ENCODE measurements at regions not wholly inside any gene's neighbourhood (a gene's known extent, or its start where the extent isn't known, plus 50 kb on each side); places are given as distances from the start of the nearest gene placed in this dataset.

GRCh38 chr3:16108424-16108823 is 66.1 kb upstream of the GALNT15 start:
- no peaks in the 10 kb centered on the region for H3K27me3 Mint-ChIP-seq
- H3K36me3 Mint-ChIP-seq (ENCODE audit: low read depth): no peaks in the 10 kb centered on the region
- intact Hi-C loops (cut with micrococcal nuclease): no loop called here
- no peak overlapping the region for H3K27ac Mint-ChIP-seq
- H3K9me3 Mint-ChIP-seq: peaks cover 17% of the 10 kb centered on the region
- H3K4me3 Mint-ChIP-seq: no peak overlapping the region
- no peaks in the 10 kb centered on the region for H3K4me1 Mint-ChIP-seq (ENCODE audit: low read depth)

DNA sequence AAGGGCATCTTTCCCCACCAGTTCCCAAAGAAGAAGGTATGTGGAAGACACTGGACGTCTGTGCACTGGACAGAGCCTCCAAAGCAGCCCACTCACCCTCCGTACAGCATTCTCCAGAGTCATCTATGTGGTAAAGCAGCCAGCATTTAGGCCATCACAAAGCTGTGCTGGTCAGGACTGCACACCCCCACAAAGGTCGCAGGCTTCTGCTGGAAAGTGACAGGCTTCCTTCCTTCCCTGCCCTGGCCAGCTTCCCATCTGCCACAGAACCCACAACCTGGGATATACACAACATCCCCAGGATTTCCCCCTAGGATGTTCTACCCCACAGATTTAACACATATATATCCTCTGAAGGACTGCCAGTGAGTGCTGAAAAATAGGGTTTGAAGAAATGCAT is 64.6 kb upstream of the GALNT15 start:
- intact Hi-C loops (cut with micrococcal nuclease): no loop called here
- H3K4me1 Mint-ChIP-seq (ENCODE audit: low read depth): no peaks in the 10 kb centered on the region
- H3K4me3 Mint-ChIP-seq: no peak overlapping the region
- no peak overlapping the region for H3K27ac Mint-ChIP-seq
- H3K9me3 Mint-ChIP-seq: peaks cover 17% of the 10 kb centered on the region
- no peaks in the 10 kb centered on the region for H3K36me3 Mint-ChIP-seq (ENCODE audit: low read depth)
- H3K27me3 Mint-ChIP-seq: no peaks in the 10 kb centered on the region

- no peaks in the 10 kb centered on the region for H3K4me1 Mint-ChIP-seq (ENCODE audit: low read depth)
- no peak overlapping the region for H3K4me3 Mint-ChIP-seq
- H3K36me3 Mint-ChIP-seq (ENCODE audit: low read depth): no peaks in the 10 kb centered on the region
- intact Hi-C loops (cut with micrococcal nuclease): no loop called here
- no peak overlapping the region for H3K27ac Mint-ChIP-seq
- H3K9me3 Mint-ChIP-seq: peaks cover 17% of the 10 kb centered on the region
- H3K27me3 Mint-ChIP-seq: no peaks in the 10 kb centered on the region
Observed at GRCh38 chr3:16112910-16113504, 61.5 kb upstream of the GALNT15 start.

DNA sequence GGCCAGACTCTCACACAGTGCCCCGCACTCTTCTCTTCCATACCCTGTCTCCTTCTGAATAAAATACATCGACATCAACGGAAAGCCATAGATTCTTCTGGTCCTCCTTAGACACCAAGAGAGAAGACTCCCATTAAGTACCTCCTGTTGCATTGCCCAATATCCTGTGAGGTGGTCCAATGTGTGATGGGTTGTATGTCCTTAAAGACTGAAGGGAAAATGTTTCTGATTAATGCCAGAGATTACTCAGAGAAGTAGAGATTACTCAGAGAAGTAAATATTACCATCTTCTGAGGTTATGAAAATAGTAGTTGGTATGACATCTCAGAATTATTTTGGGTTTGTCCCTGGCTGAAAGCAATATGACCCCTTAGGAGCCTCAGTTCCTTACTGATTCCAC is 60.8 kb upstream of the GALNT15 start:
- Mint-ChIP-seq H3K4me1 (ENCODE audit: low read depth) (no peaks in the 10 kb centered on the region), H3K4me3 (no peak overlapping the region)
- intact Hi-C loops (cut with micrococcal nuclease): no loop called here

DNA sequence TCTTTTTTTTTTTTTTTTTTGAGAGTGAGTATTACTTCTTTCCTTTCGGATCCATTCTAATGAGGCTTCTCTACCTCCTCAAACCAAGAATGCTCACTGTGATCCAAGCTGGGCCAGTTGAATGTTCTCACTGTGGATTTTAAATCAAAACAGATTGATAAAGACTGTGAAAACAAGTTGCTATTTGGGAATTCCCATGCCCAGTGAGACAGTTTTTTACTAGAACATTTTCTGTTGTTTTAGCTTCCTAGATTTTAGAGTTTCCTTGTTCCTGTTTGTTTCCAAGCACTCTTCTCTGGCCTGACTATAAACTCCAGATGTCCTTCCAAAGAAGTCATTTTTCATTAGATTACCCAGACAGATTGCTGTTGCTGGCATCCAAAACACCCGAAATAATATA is 60.1 kb upstream of the GALNT15 start:
- H3K4me1 Mint-ChIP-seq (ENCODE audit: low read depth): no peaks in the 10 kb centered on the region
- peaks cover 17% of the 10 kb centered on the region for H3K9me3 Mint-ChIP-seq
- no peaks in the 10 kb centered on the region for H3K27me3 Mint-ChIP-seq
- no peak overlapping the region for H3K4me3 Mint-ChIP-seq
- no peaks in the 10 kb centered on the region for H3K36me3 Mint-ChIP-seq (ENCODE audit: low read depth)
- H3K27ac Mint-ChIP-seq: no peak overlapping the region
- intact Hi-C loops (cut with micrococcal nuclease): no loop called here

More for the DNA sequence above, 60.8 kb upstream of the GALNT15 start:
- Mint-ChIP-seq H3K36me3 (ENCODE audit: low read depth) (no peaks in the 10 kb centered on the region), H3K27ac (no peak overlapping the region), H3K27me3 (no peaks in the 10 kb centered on the region), H3K9me3 (peaks cover 17% of the 10 kb centered on the region)

- no peaks in the 10 kb centered on the region for H3K4me1 Mint-ChIP-seq (ENCODE audit: low read depth)
- H3K27ac Mint-ChIP-seq: no peak overlapping the region
- no peaks in the 10 kb centered on the region for H3K27me3 Mint-ChIP-seq
- H3K36me3 Mint-ChIP-seq (ENCODE audit: low read depth): no peaks in the 10 kb centered on the region
- H3K4me3 Mint-ChIP-seq: no peak overlapping the region
- peaks cover 16% of the 10 kb centered on the region for H3K9me3 Mint-ChIP-seq
- intact Hi-C loops (cut with micrococcal nuclease): no loop called here
Observed at GRCh38 chr3:16114930-16115329, 59.5 kb upstream of the GALNT15 start.

DNA sequence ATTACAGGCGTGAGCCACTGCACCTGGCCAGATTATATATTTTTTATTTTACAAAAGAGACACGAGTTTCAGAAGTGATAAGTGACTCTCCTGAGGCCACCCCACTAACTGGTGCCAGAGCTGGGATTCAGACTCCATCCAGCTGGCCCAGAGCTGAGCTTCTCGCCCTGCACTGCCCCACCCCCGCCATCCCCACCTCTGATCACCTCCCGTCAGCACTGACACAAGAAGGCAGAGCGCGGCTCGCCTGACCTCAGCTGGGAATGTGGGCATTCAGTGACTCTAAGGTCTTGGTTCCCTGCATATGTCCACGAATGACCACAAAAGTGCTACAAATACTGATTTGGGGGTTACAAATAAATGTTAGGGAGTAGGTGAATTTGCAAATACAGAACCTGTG is 56.1 kb upstream of the GALNT15 start:
- no peaks in the 10 kb centered on the region for H3K9me3 Mint-ChIP-seq
- intact Hi-C loops (cut with micrococcal nuclease): no loop called here
- H3K36me3 Mint-ChIP-seq (ENCODE audit: low read depth): no peaks in the 10 kb centered on the region
- H3K4me3 Mint-ChIP-seq: no peak overlapping the region
- H3K27me3 Mint-ChIP-seq: no peaks in the 10 kb centered on the region
- no peaks in the 10 kb centered on the region for H3K4me1 Mint-ChIP-seq (ENCODE audit: low read depth)
- H3K27ac Mint-ChIP-seq: no peak overlapping the region

GRCh38 chr3:16119887-16120286 is 54.6 kb upstream of the GALNT15 start:
- Mint-ChIP-seq H3K4me1 (ENCODE audit: low read depth) (no peaks in the 10 kb centered on the region), H3K36me3 (ENCODE audit: low read depth) (no peaks in the 10 kb centered on the region), H3K27ac (no peak overlapping the region), H3K4me3 (no peak overlapping the region), H3K27me3 (no peaks in the 10 kb centered on the region), H3K9me3 (no peaks in the 10 kb centered on the region)
- intact Hi-C loops (cut with micrococcal nuclease): no loop called here

GRCh38 chr3:16121391-16121790 is 53.1 kb upstream of the GALNT15 start:
- intact Hi-C loops (cut with micrococcal nuclease): no loop called here
- Mint-ChIP-seq H3K27me3 (no peaks in the 10 kb centered on the region), H3K4me3 (no peak overlapping the region), H3K4me1 (ENCODE audit: low read depth) (no peaks in the 10 kb centered on the region), H3K36me3 (ENCODE audit: low read depth) (no peaks in the 10 kb centered on the region), H3K27ac (no peak overlapping the region), H3K9me3 (no peaks in the 10 kb centered on the region)

DNA sequence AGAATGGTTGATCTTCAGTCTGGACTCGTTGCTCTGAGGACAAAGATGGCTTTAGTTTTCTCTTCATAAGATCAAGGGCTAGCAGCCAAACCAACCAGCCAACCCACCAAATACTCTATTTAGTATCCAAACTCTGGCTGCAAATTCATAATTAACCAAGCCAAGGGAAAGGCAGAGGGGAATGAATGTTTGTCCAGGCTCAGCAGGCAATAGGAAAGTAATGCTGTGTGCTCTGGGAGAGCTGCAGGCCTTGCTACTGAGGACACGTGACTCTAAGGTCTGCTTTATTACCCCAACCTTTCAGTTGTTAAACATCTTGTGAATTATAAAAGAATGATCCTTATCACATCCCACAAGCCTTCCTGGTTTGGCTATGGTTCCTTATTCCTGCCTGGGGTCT is 52.3 kb upstream of the GALNT15 start:
- Mint-ChIP-seq H3K36me3 (ENCODE audit: low read depth) (no peaks in the 10 kb centered on the region), H3K4me1 (ENCODE audit: low read depth) (no peaks in the 10 kb centered on the region), H3K27me3 (no peaks in the 10 kb centered on the region), H3K9me3 (no peaks in the 10 kb centered on the region), H3K27ac (no peak overlapping the region), H3K4me3 (no peak overlapping the region)
- intact Hi-C loops (cut with micrococcal nuclease): no loop called here

GRCh38 chr3:16122661-16123060 is 51.8 kb upstream of the GALNT15 start:
- intact Hi-C loops (cut with micrococcal nuclease): no loop called here
- H3K27ac Mint-ChIP-seq: no peak overlapping the region
- no peaks in the 10 kb centered on the region for H3K4me1 Mint-ChIP-seq (ENCODE audit: low read depth)
- no peak overlapping the region for H3K4me3 Mint-ChIP-seq
- H3K27me3 Mint-ChIP-seq: no peaks in the 10 kb centered on the region
- no peaks in the 10 kb centered on the region for H3K36me3 Mint-ChIP-seq (ENCODE audit: low read depth)
- no peaks in the 10 kb centered on the region for H3K9me3 Mint-ChIP-seq

DNA sequence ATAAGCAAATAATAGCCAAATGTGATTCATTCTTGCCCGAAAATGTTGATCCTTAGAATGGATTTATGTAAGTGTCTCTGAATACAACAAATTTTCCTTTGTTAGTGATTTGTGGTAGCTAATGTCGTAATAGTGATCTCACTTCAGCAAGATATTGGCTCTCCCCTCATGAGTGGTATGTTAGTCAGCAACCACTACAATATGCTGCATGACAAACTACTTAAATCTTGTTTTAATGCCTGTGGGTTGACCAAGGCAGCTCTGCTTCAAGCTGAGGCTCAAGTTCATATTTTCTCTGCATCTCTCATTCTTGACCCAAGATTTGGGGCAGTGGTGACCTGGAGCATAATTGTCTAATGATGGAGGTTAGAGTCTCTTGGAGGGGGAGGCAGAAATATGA is 49.8 kb upstream of the GALNT15 start:
- intact Hi-C loops (cut with micrococcal nuclease): no loop called here
- Mint-ChIP-seq H3K4me1 (ENCODE audit: low read depth) (no peaks in the 10 kb centered on the region), H3K27ac (no peak overlapping the region), H3K9me3 (no peaks in the 10 kb centered on the region), H3K27me3 (no peaks in the 10 kb centered on the region), H3K36me3 (ENCODE audit: low read depth) (no peaks in the 10 kb centered on the region), H3K4me3 (no peak overlapping the region)
